H9 (cell line): ENCODE measurements at regions not wholly inside any gene's neighbourhood (a gene's known extent, or its start where the extent isn't known, plus 50 kb on each side); places are given as distances from the start of the nearest gene placed in this dataset.

ENCODE experiments used
- DNase-seq: peaks from one replicate; pipeline ENCODE4 v3.0.0-alpha.2; 2017
- H2AFZ ChIP-seq: one replicate; pipeline ENCODE4 v1.6.1; 2013; ENCODE audit warnings: mild to moderate bottlenecking, low read length, control low read depth, moderate library complexity
- H2AK5ac ChIP-seq: 2 replicates; pipeline ENCODE4 v1.6.1; 2013; ENCODE audit warnings: low read length, control low read depth, mixed read lengths; ENCODE audit not compliant: insufficient read length
- H2BK120ac ChIP-seq: one replicate; pipeline ENCODE4 v1.6.1; 2013; ENCODE audit warnings: low read depth, mild to moderate bottlenecking, low read length, control low read depth, inconsistent platforms; ENCODE audit not compliant: poor library complexity, severe bottlenecking
- H2BK12ac ChIP-seq: 2 replicates; pipeline ENCODE4 v1.6.1; 2013; ENCODE audit warnings: low read length, control low read depth, mixed read lengths, low read depth; ENCODE audit not compliant: insufficient read length
- H2BK15ac ChIP-seq: 2 replicates; pipeline ENCODE4 v1.6.1; 2013; ENCODE audit warnings: low read depth, low read length, control low read depth
- H2BK20ac ChIP-seq: one replicate; pipeline ENCODE4 v1.6.1; 2013; ENCODE audit warnings: low read depth, mild to moderate bottlenecking, low read length, control low read depth, inconsistent platforms; ENCODE audit not compliant: poor library complexity, severe bottlenecking
- H2BK5ac ChIP-seq: 2 replicates; pipeline ENCODE4 v1.6.1; 2013; ENCODE audit warnings: low read length, control low read depth, mixed read lengths; ENCODE audit not compliant: insufficient read length
- H3K14ac ChIP-seq: 2 replicates; pipeline ENCODE4 v1.6.1; 2013; ENCODE audit warnings: low read length, control low read depth; ENCODE audit not compliant: insufficient read depth
- H3K18ac ChIP-seq: 2 replicates; pipeline ENCODE4 v1.6.1; 2013; ENCODE audit warnings: low read depth, mild to moderate bottlenecking, mixed read lengths, low read length, control low read depth; ENCODE audit not compliant: insufficient read length
- H3K23ac ChIP-seq: 2 replicates; pipeline ENCODE4 v1.6.1; 2013; ENCODE audit warnings: low read length, control low read depth, mixed read lengths, low read depth; ENCODE audit not compliant: insufficient read length
- H3K23me2 ChIP-seq: 2 replicates; pipeline ENCODE4 v1.6.1; 2013; ENCODE audit warnings: low read depth, mild to moderate bottlenecking, mixed read lengths, low read length, control low read depth; ENCODE audit not compliant: insufficient read length, poor library complexity, severe bottlenecking
- H3K27ac ChIP-seq: 2 replicates; pipeline ENCODE4 v1.5.1; 2013; ENCODE audit warnings: low read length, control low read depth, mixed read lengths, low read depth; ENCODE audit not compliant: insufficient read length
- H3K27me3 ChIP-seq: 2 replicates; pipeline ENCODE4 v1.6.1; 2013; ENCODE audit warnings: low read length, control low read depth, inconsistent platforms; ENCODE audit not compliant: insufficient read depth
- H3K4ac ChIP-seq: 2 replicates; pipeline ENCODE4 v1.6.1; 2013; ENCODE audit warnings: low read depth, mild to moderate bottlenecking, control low read depth, inconsistent platforms, low read length, moderate library complexity
- H3K4me1 ChIP-seq: 2 replicates; pipeline ENCODE4 v1.6.1; 2013; ENCODE audit warnings: low read length, control low read depth, inconsistent platforms; ENCODE audit not compliant: insufficient read depth
- H3K4me2 ChIP-seq: 2 replicates; pipeline ENCODE4 v1.6.1; 2013; ENCODE audit warnings: low read length, control low read depth, mixed read lengths; ENCODE audit not compliant: insufficient read length, insufficient read depth
- H3K56ac ChIP-seq: 2 replicates; pipeline ENCODE4 v1.6.1; 2013; ENCODE audit warnings: low read depth, mild to moderate bottlenecking, mixed read lengths, low read length, control low read depth; ENCODE audit not compliant: insufficient read length
- H3K79me1 ChIP-seq: 2 replicates; pipeline ENCODE4 v1.6.1; 2013; ENCODE audit warnings: low read depth, mild to moderate bottlenecking, moderate library complexity, low read length, control low read depth, inconsistent platforms; ENCODE audit not compliant: insufficient read depth, poor library complexity, severe bottlenecking
- H3K79me2 ChIP-seq: 2 replicates; pipeline ENCODE4 v1.6.1; 2013; ENCODE audit warnings: low read length, control low read depth, inconsistent platforms; ENCODE audit not compliant: insufficient read depth
- H3K9ac ChIP-seq: 2 replicates; pipeline ENCODE4 v1.6.1; 2013; ENCODE audit warnings: low read length, control low read depth, mixed read lengths; ENCODE audit not compliant: insufficient read length; ENCODE audit errors: extremely low read depth
- H3K9me3 ChIP-seq: one replicate; pipeline ENCODE4 v1.6.1; 2013; ENCODE audit warnings: low read depth, low read length, inconsistent platforms; ENCODE audit not compliant: control insufficient read depth
- H3T11ph ChIP-seq: one replicate; pipeline ENCODE4 v1.6.1; 2013; ENCODE audit warnings: mild to moderate bottlenecking, low read length, control low read depth, inconsistent platforms
- H4K20me1 ChIP-seq: one replicate; pipeline ENCODE4 v1.6.1; 2013; ENCODE audit not compliant: control insufficient read depth, insufficient read length, insufficient read depth
- H4K5ac ChIP-seq: 2 replicates; pipeline ENCODE4 v1.6.1; 2013; ENCODE audit warnings: low read depth, mild to moderate bottlenecking, mixed read lengths, low read length, control low read depth; ENCODE audit not compliant: insufficient read length
- H4K8ac ChIP-seq: replicated peaks from 2 replicates; pipeline ENCODE4 v1.6.1; 2013; ENCODE audit warnings: low read length, control low read depth, mixed read lengths, low read depth; ENCODE audit not compliant: insufficient read length
- H4K91ac ChIP-seq: 2 replicates; pipeline ENCODE4 v1.6.1; 2013; ENCODE audit warnings: low read depth, mild to moderate bottlenecking, moderate library complexity, mixed read lengths, low read length, control low read depth; ENCODE audit not compliant: insufficient read length
- H3K27ac Mint-ChIP-seq, 3 experiments: 2 replicates in 2 of 3; 3 replicates in 1 of 3; pipeline ENCODE4 v1.8.0; 2020 to 2021; ENCODE audit warnings: mixed read lengths in 3 of 3, mild to moderate bottlenecking in 1 of 3, moderate library complexity in 1 of 3
- H3K27me3 Mint-ChIP-seq: 2 replicates; pipeline ENCODE4 v1.8.0; 2021; ENCODE audit warnings: low read depth, mild to moderate bottlenecking, moderate library complexity, mixed read lengths
- H3K36me3 Mint-ChIP-seq, 3 experiments: 2 replicates in 2 of 3; 3 replicates in 1 of 3; pipeline ENCODE4 v1.8.0; 2020 to 2021; ENCODE audit warnings: low read depth in 3 of 3, mixed read lengths in 3 of 3; ENCODE audit not compliant: insufficient read depth in 1 of 3
- H3K4me1 Mint-ChIP-seq, 2 experiments: 2 replicates each; pipeline ENCODE4 v1.8.0; 2020; ENCODE audit warnings: mixed read lengths in 2 of 2
- H3K4me3 Mint-ChIP-seq, 2 experiments: 2 replicates in 1 of 2; 3 replicates in 1 of 2; pipeline ENCODE4 v1.8.0; 2020 to 2021; ENCODE audit warnings: mild to moderate bottlenecking in 2 of 2, mixed read lengths in 2 of 2, moderate library complexity in 1 of 2
- H3K9me3 Mint-ChIP-seq, 2 experiments: 2 replicates in 1 of 2; 3 replicates in 1 of 2; pipeline ENCODE4 v1.8.0; 2020; ENCODE audit warnings: mild to moderate bottlenecking in 2 of 2, mixed read lengths in 2 of 2, moderate library complexity in 1 of 2
- CTCF ChIP-seq: fragments of 200-600 bp; sonication (generic); conservative IDR thresholded peaks from 3 replicates; pipeline ENCODE4 v1.8.0; 2021; ENCODE audit warnings: antibody characterized with exemption, mild to moderate bottlenecking
- WGBS: extraction: QIAGEN DNeasy Blood & Tissue Kit; methylation state at CpG from one replicate; pipeline ENCODE4 v1.1.7; 2013; ENCODE audit warnings: missing lambda C conversion rate, low lambda C conversion rate, mixed read lengths; ENCODE audit not compliant: insufficient read length; ENCODE audit errors: extremely low coverage; 5-methylcytosine and 5-hydroxymethylcytosine counted together

- DNase-seq: peak; percentile 63
Observed at GRCh38 chr4:130306566-130306965, 1210.6 kb downstream of the C4orf33 start.

More at GRCh38 chr4:130306566-130306965, 1210.6 kb downstream of the C4orf33 start:
- peak; percentile 72 for TF ChIP-seq CTCF
- Histone ChIP-seq H3K79me2 (no peaks in the 10 kb centered on the region), H3T11ph (no peak overlapping the region), H3K14ac (no peak overlapping the region), H2BK20ac (no peak overlapping the region), H4K8ac (no peak overlapping the region), H2BK15ac (no peak overlapping the region), H2BK5ac (no peak overlapping the region), H4K5ac (no peak overlapping the region), H3K27ac (no peak overlapping the region), H3K4me1 (no peaks in the 10 kb centered on the region; the same call in 1 of the 2 replicates), H3K23ac (no peak overlapping the region), H3K18ac (no peak overlapping the region), H3K56ac (no peak overlapping the region), H3K79me1 (no peaks in the 10 kb centered on the region), H2AK5ac (no peak overlapping the region), H3K4ac (no peak overlapping the region), H3K23me2 (no peaks in the 10 kb centered on the region), H2AFZ (no peak overlapping the region), H3K4me2 (no peak overlapping the region), H3K9ac (no peak overlapping the region), H2BK120ac (no peak overlapping the region), H3K9me3 (no peaks in the 10 kb centered on the region), H4K91ac (no peak overlapping the region), H3K27me3 (no peaks in the 10 kb centered on the region), H4K20me1 (no peaks in the 10 kb centered on the region), H2BK12ac (no peak overlapping the region)
- no CpG with 5 or more reads among the region's 2 CpGs for whole genome bisulfite sequencing
- H3K4me1 Mint-ChIP-seq: peaks cover 4% of the 10 kb centered on the region in 2 experiments; a peak in 3 of 4 replicates
- H3K27me3 Mint-ChIP-seq: no peaks in the 10 kb centered on the region
- no peak overlapping the region for H3K4me3 Mint-ChIP-seq
- no peak overlapping the region for H3K27ac Mint-ChIP-seq
- peaks cover 0 to 6% (median 3%) of the 10 kb centered on the region in 3 experiments; a peak in 4 of 7 replicates for H3K36me3 Mint-ChIP-seq
- peaks cover 3 to 5% of the 10 kb centered on the region in 2 experiments; a peak in 4 of 5 replicates for H3K9me3 Mint-ChIP-seq
